OCI-LY1 (cell line): ENCODE measurements at regions not wholly inside any gene's neighbourhood (a gene's known extent, or its start where the extent isn't known, plus 50 kb on each side); places are given as distances from the start of the nearest gene placed in this dataset.

Experiments
- H2AFZ ChIP-seq: fragments of 200-600 bp; sonication (generic), shearing (Covaris generic); 2 replicates; pipeline ENCODE4 v1.6.0; 2014; ENCODE audit warnings: antibody characterized with exemption, mild to moderate bottlenecking, low read length
- H3F3A ChIP-seq: fragments of 200-600 bp; sonication (generic), shearing (Covaris generic); 2 replicates; pipeline ENCODE4 v1.6.0; 2014; ENCODE audit warnings: mild to moderate bottlenecking, antibody characterized with exemption, low read length, moderate library complexity; ENCODE audit not compliant: insufficient read depth
- H3K27ac ChIP-seq: fragments of 200-600 bp; sonication (generic); 2 replicates; pipeline ENCODE4 v1.5.1; 2014; ENCODE audit warnings: low read length, mixed run types, mild to moderate bottlenecking, low read depth; ENCODE audit not compliant: poor library complexity, severe bottlenecking
- H3K27me3 ChIP-seq: fragments of 200-600 bp; sonication (generic); 2 replicates; pipeline ENCODE4 v1.6.0; 2014; ENCODE audit warnings: antibody characterized with exemption, mild to moderate bottlenecking, low read length, moderate library complexity; ENCODE audit not compliant: insufficient read depth
- H3K36me3 ChIP-seq: fragments of 200-600 bp; sonication (generic); 2 replicates; pipeline ENCODE4 v1.6.1; 2014; ENCODE audit warnings: mild to moderate bottlenecking, antibody characterized with exemption, low read length, moderate library complexity, mixed read lengths; ENCODE audit not compliant: insufficient read depth
- H3K4me1 ChIP-seq: fragments of 200-600 bp; sonication (generic); 2 replicates; pipeline ENCODE4 v1.5.1; 2014; ENCODE audit warnings: mild to moderate bottlenecking, low read length, moderate library complexity; ENCODE audit not compliant: insufficient read depth, severe bottlenecking
- H3K4me2 ChIP-seq: fragments of 200-600 bp; sonication (generic), shearing (Covaris generic); 2 replicates; pipeline ENCODE4 v1.6.1; 2014; ENCODE audit warnings: low read length
- H3K4me3 ChIP-seq: fragments of 200-600 bp; sonication (generic); 2 replicates; pipeline ENCODE4 v1.5.1; 2014; ENCODE audit warnings: low read length, low read depth, mild to moderate bottlenecking, mixed read lengths; ENCODE audit not compliant: poor library complexity, severe bottlenecking
- H3K79me2 ChIP-seq: fragments of 200-600 bp; shearing (Covaris generic); 2 replicates; pipeline ENCODE4 v1.6.1; 2016; ENCODE audit warnings: mixed run types, low read length, mixed read lengths; ENCODE audit not compliant: insufficient read depth
- H3K9ac ChIP-seq: fragments of 200-600 bp; sonication (generic), shearing (Covaris generic); 2 replicates; pipeline ENCODE4 v1.6.1; 2014; ENCODE audit warnings: mild to moderate bottlenecking, low read length, mixed read lengths
- H3K9me2 ChIP-seq: fragments of 200-600 bp; sonication (generic), shearing (Covaris generic); 2 replicates; pipeline ENCODE4 v1.6.1; 2014; ENCODE audit warnings: low read depth, mild to moderate bottlenecking, low read length, mixed read lengths
- H3K9me3 ChIP-seq: fragments of 200-600 bp; shearing (Covaris generic); 2 replicates; pipeline ENCODE4 v1.6.1; 2014; ENCODE audit warnings: low read length, mixed read lengths
- H4K20me1 ChIP-seq: fragments of 200-600 bp; sonication (generic), shearing (Covaris generic); 2 replicates; pipeline ENCODE4 v1.6.0; 2016; ENCODE audit warnings: mild to moderate bottlenecking, low read length; ENCODE audit not compliant: insufficient read depth
- CTCF ChIP-seq: fragments of 200-600 bp; sonication (generic), shearing (Covaris generic); IDR thresholded peaks from 2 replicates; pipeline ENCODE4 v1.5.1; 2017; ENCODE audit warnings: mild to moderate bottlenecking, antibody characterized with exemption, low read length, moderate library complexity, mixed read lengths
- EZH2 ChIP-seq: fragments of 200-600 bp; sonication (generic), shearing (Covaris generic); IDR thresholded peaks from 2 replicates; pipeline ENCODE4 v1.8.0; 2017; ENCODE audit warnings: borderline replicate concordance, mixed run types, mild to moderate bottlenecking, antibody characterized with exemption, low read length, moderate library complexity, mixed read lengths

DNA sequence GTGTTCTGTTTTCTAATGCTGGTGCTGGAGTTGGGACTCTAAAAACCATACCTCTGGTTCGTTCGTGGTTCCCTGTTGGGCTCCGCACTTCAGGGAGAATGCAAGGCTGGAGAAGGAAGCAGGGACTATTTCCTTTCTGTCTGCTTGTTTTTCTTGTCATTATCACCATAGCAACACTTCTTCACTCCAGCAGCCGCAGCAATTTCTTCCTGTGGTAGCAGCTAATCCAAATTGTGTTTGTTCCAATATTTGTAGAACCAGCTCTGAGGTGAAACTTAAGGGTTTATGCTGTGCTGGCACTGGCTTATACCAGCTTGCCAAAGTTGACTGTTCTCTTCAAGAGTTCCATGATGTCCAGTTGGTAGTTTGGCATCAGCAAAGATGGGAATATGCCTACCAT is 301.4 kb upstream of the SYT4 start:
- H3K9me3 ChIP-seq, result no peaks in the 10 kb centered on the region

DNA sequence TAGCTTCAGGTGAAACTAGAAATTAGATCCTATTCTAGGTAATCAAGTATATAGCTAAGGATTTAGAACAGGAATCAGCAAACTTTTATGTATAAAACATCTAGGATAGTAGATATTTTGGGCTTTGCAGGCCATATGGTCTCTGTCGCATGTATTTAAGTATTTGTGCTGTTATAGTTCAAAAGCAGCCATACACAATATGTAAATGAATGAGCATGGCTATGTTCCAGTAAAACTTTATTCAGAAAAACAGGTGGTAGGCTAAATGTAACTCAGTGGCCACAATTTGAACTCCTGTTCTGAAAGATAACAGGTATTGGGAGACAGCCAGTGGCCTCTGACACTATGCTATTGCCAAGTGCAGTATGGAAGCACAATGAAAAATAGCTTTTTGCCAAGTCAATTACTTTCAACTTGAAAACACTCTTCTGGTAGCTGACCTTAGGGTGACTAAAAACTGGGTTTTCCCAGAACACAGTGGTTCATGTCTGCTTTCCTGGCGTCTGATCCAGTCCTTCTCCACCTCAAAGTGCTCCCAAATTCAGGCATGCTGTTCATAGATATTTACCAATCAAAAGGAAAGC is 304.7 kb upstream of the SYT4 start:
- no peaks in the 10 kb centered on the region for H4K20me1 ChIP-seq
- H3K9ac ChIP-seq, result no peak overlapping the region
- TF ChIP-seq EZH2 (no peak), CTCF (no peak)
- H3K4me1 ChIP-seq, result no peaks in the 10 kb centered on the region
- H2AFZ ChIP-seq, result no peak overlapping the region
- H3K4me2 ChIP-seq, result no peak overlapping the region
- H3K9me2 ChIP-seq, result no peaks in the 10 kb centered on the region
- no peak overlapping the region for H3K4me3 ChIP-seq
- H3K27me3 ChIP-seq, result no peaks in the 10 kb centered on the region
- no peaks in the 10 kb centered on the region for H3K9me3 ChIP-seq
- no peak overlapping the region for H3K27ac ChIP-seq
- no peaks in the 10 kb centered on the region for H3K36me3 ChIP-seq
- no peaks in the 10 kb centered on the region for H3F3A ChIP-seq
- no peaks in the 10 kb centered on the region for H3K79me2 ChIP-seq

More for the DNA sequence above, 301.4 kb upstream of the SYT4 start:
- H3K9ac ChIP-seq, result no peak overlapping the region
- H3K4me2 ChIP-seq, result no peak overlapping the region
- no peaks in the 10 kb centered on the region for H3K27me3 ChIP-seq
- H2AFZ ChIP-seq, result no peak overlapping the region
- no peaks in the 10 kb centered on the region for H4K20me1 ChIP-seq
- H3F3A ChIP-seq, result no peaks in the 10 kb centered on the region
- no peak overlapping the region for H3K4me3 ChIP-seq
- H3K27ac ChIP-seq, result no peak overlapping the region
- H3K36me3 ChIP-seq, result no peaks in the 10 kb centered on the region
- no peaks in the 10 kb centered on the region for H3K79me2 ChIP-seq
- no peaks in the 10 kb centered on the region for H3K9me2 ChIP-seq
- no peak for TF ChIP-seq CTCF
- TF ChIP-seq EZH2, result no peak
- H3K4me1 ChIP-seq, result no peaks in the 10 kb centered on the region

DNA sequence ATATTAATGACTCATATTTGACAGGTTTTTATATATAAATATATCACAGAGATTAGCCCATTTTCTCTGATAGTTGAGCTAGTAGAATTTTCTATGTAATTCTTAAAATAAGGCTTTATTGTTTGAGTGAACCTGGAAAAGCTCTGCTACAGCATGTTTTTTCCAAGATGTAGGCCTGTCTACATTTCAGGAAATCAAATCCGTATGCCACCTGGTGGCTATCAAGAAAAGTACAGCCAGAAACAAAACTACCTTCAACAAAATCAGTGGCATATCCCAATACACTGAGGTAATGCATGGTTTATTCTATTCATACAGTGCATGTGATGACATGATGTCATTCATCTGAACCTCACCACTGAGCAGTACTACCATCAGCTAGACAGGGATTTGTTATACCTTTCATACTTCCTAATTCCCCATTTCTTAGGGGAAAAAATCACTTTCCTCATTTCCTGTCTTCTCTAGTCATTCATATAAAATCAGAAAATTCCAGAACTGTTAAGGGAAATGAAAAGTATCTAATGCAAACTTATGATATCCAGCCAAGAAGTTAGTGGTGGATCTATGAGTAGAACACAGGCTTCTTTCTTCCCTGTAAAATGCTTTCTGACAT is 310.4 kb upstream of the SYT4 start:
- H3K27me3 ChIP-seq, result no peaks in the 10 kb centered on the region
- H3K9ac ChIP-seq, result no peak overlapping the region
- H3K27ac ChIP-seq, result no peak overlapping the region
- H3K9me3 ChIP-seq, result no peaks in the 10 kb centered on the region
- H3K9me2 ChIP-seq, result no peaks in the 10 kb centered on the region
- no peak overlapping the region for H2AFZ ChIP-seq
- no peak overlapping the region for H3K4me3 ChIP-seq
- H3F3A ChIP-seq, result no peaks in the 10 kb centered on the region
- no peaks in the 10 kb centered on the region for H4K20me1 ChIP-seq
- H3K36me3 ChIP-seq, result no peaks in the 10 kb centered on the region
- no peak overlapping the region for H3K4me2 ChIP-seq
- H3K4me1 ChIP-seq, result no peaks in the 10 kb centered on the region
- TF ChIP-seq EZH2 (no peak), CTCF (peak; percentile 68)
- no peaks in the 10 kb centered on the region for H3K79me2 ChIP-seq
